Activated naive CD8-positive, alpha-beta T cell treated with anti-CD3 and anti-CD28 coated beads, Interleukin-2, amount 50 U/mL, for 24 hours (primary cell): ENCODE measurements at regions not wholly inside any gene's neighbourhood (a gene's known extent, or its start where the extent isn't known, plus 50 kb on each side); places are given as distances from the start of the nearest gene placed in this dataset.

Experiments used
- ATAC-seq: fragments of 150-1000 bp; cut with Tn5 transposase; one replicate; pipeline ENCODE4 v1.10.0; 2021
- DNase-seq: peaks from one replicate; pipeline ENCODE4 v3.0.0; 2021
- H3K27ac Mint-ChIP-seq: one replicate; pipeline ENCODE4 v1.8.0; 2021; ENCODE audit warnings: mild to moderate bottlenecking, mixed read lengths
- H3K27me3 Mint-ChIP-seq: one replicate; pipeline ENCODE4 v1.8.0; 2021; ENCODE audit warnings: mixed read lengths
- H3K36me3 Mint-ChIP-seq: one replicate; pipeline ENCODE4 v1.8.0; 2021; ENCODE audit warnings: low read depth, mixed read lengths
- H3K4me1 Mint-ChIP-seq: one replicate; pipeline ENCODE4 v1.8.0; 2021; ENCODE audit warnings: mixed read lengths
- H3K4me3 Mint-ChIP-seq: one replicate; pipeline ENCODE4 v1.8.0; 2021; ENCODE audit warnings: mild to moderate bottlenecking, moderate library complexity, mixed read lengths
- H3K9me3 Mint-ChIP-seq: one replicate; pipeline ENCODE4 v1.8.0; 2021; ENCODE audit warnings: mixed read lengths

- Mint-ChIP-seq H3K4me3 (no peak overlapping the region), H3K27ac (no peak overlapping the region), H3K36me3 (no peaks in the 10 kb centered on the region), H3K9me3 (no peaks in the 10 kb centered on the region), H3K27me3 (peaks cover 4% of the 10 kb centered on the region), H3K4me1 (no peaks in the 10 kb centered on the region)
- no peak for DNase-seq
- ATAC-seq: no peak
These were observed 517.4 kb downstream of the BUD13 start for GRCh38 chr11:116255321-116255953.

- ATAC-seq (no peak), DNase-seq (no peak)
- no peaks in the 10 kb centered on the region for H3K4me1 Mint-ChIP-seq
- peaks cover 1% of the 10 kb centered on the region for H3K27me3 Mint-ChIP-seq
- no peak overlapping the region for H3K4me3 Mint-ChIP-seq
- H3K36me3 Mint-ChIP-seq: no peaks in the 10 kb centered on the region
- H3K9me3 Mint-ChIP-seq: no peaks in the 10 kb centered on the region
- H3K27ac Mint-ChIP-seq: no peak overlapping the region
These were observed 522.6 kb downstream of the BUD13 start for GRCh38 chr11:116250155-116250554.

GRCh38 chr11:116249561-116249960 is 523.2 kb downstream of the BUD13 start:
- Mint-ChIP-seq H3K27me3 (peaks cover 3% of the 10 kb centered on the region), H3K4me3 (no peak overlapping the region), H3K27ac (no peak overlapping the region), H3K4me1 (no peaks in the 10 kb centered on the region), H3K36me3 (no peaks in the 10 kb centered on the region), H3K9me3 (no peaks in the 10 kb centered on the region)
- DNase-seq (no peak), ATAC-seq (no peak)

- Mint-ChIP-seq H3K4me3 (no peak overlapping the region), H3K27ac (no peak overlapping the region), H3K4me1 (no peaks in the 10 kb centered on the region), H3K36me3 (no peaks in the 10 kb centered on the region), H3K9me3 (no peaks in the 10 kb centered on the region), H3K27me3 (peaks cover 3% of the 10 kb centered on the region)
- no peak for ATAC-seq
- DNase-seq: no peak
These were observed 527.9 kb downstream of the BUD13 start for GRCh38 chr11:116244889-116245288.

GRCh38 chr11:116244439-116244838 is 528.3 kb downstream of the BUD13 start:
- peaks cover 3% of the 10 kb centered on the region for H3K27me3 Mint-ChIP-seq
- no peaks in the 10 kb centered on the region for H3K4me1 Mint-ChIP-seq
- no peak overlapping the region for H3K4me3 Mint-ChIP-seq
- no peaks in the 10 kb centered on the region for H3K36me3 Mint-ChIP-seq
- no peak overlapping the region for H3K27ac Mint-ChIP-seq
- H3K9me3 Mint-ChIP-seq: no peaks in the 10 kb centered on the region
- ATAC-seq (no peak), DNase-seq (no peak)

GRCh38 chr11:116243991-116244390 is 528.8 kb downstream of the BUD13 start:
- Mint-ChIP-seq H3K4me1 (no peaks in the 10 kb centered on the region), H3K36me3 (no peaks in the 10 kb centered on the region), H3K4me3 (no peak overlapping the region)

GRCh38 chr11:116242006-116242405 is 530.8 kb downstream of the BUD13 start:
- DNase-seq (no peak), ATAC-seq (no peak)
- Mint-ChIP-seq H3K36me3 (no peaks in the 10 kb centered on the region), H3K27ac (no peak overlapping the region), H3K4me3 (no peak overlapping the region), H3K9me3 (no peaks in the 10 kb centered on the region), H3K4me1 (no peaks in the 10 kb centered on the region), H3K27me3 (peaks cover 3% of the 10 kb centered on the region)

More at GRCh38 chr11:116243991-116244390, 528.8 kb downstream of the BUD13 start:
- Mint-ChIP-seq H3K9me3 (no peaks in the 10 kb centered on the region), H3K27ac (no peak overlapping the region), H3K27me3 (peaks cover 3% of the 10 kb centered on the region)
- ATAC-seq (no peak), DNase-seq (no peak)

- Mint-ChIP-seq H3K4me3 (no peak overlapping the region), H3K27ac (no peak overlapping the region), H3K36me3 (no peaks in the 10 kb centered on the region), H3K4me1 (no peaks in the 10 kb centered on the region), H3K9me3 (no peaks in the 10 kb centered on the region), H3K27me3 (peaks cover 3% of the 10 kb centered on the region)
- DNase-seq (no peak), ATAC-seq (no peak)
These were observed 532.1 kb downstream of the BUD13 start for GRCh38 chr11:116240710-116241109.

GRCh38 chr11:116239247-116239646 is 533.5 kb downstream of the BUD13 start:
- no peak for DNase-seq
- Mint-ChIP-seq H3K4me1 (no peaks in the 10 kb centered on the region), H3K27me3 (no peaks in the 10 kb centered on the region), H3K36me3 (no peaks in the 10 kb centered on the region), H3K9me3 (no peaks in the 10 kb centered on the region), H3K4me3 (no peak overlapping the region), H3K27ac (no peak overlapping the region)
- ATAC-seq: no peak

GRCh38 chr11:116234989-116235568 is 537.7 kb downstream of the BUD13 start:
- DNase-seq (no peak), ATAC-seq (no peak)
- H3K9me3 Mint-ChIP-seq: no peaks in the 10 kb centered on the region
- no peaks in the 10 kb centered on the region for H3K4me1 Mint-ChIP-seq
- peaks cover 2% of the 10 kb centered on the region for H3K27me3 Mint-ChIP-seq
- no peaks in the 10 kb centered on the region for H3K36me3 Mint-ChIP-seq
- H3K27ac Mint-ChIP-seq: no peak overlapping the region
- H3K4me3 Mint-ChIP-seq: no peak overlapping the region

GRCh38 chr11:116233561-116233960 is 539.2 kb downstream of the BUD13 start:
- no peaks in the 10 kb centered on the region for H3K9me3 Mint-ChIP-seq
- no peak overlapping the region for H3K4me3 Mint-ChIP-seq
- H3K27ac Mint-ChIP-seq: no peak overlapping the region
- H3K4me1 Mint-ChIP-seq: no peaks in the 10 kb centered on the region
- no peaks in the 10 kb centered on the region for H3K36me3 Mint-ChIP-seq
- no peak for ATAC-seq
- H3K27me3 Mint-ChIP-seq: peaks cover 5% of the 10 kb centered on the region
- DNase-seq: no peak

- Mint-ChIP-seq H3K4me1 (no peaks in the 10 kb centered on the region), H3K4me3 (no peak overlapping the region), H3K27me3 (peaks cover 6% of the 10 kb centered on the region), H3K27ac (no peak overlapping the region), H3K36me3 (no peaks in the 10 kb centered on the region), H3K9me3 (no peaks in the 10 kb centered on the region)
- DNase-seq: no peak
- no peak for ATAC-seq
These were observed 540.4 kb downstream of the BUD13 start for GRCh38 chr11:116232364-116232828.

- Mint-ChIP-seq H3K4me3 (no peak overlapping the region), H3K36me3 (no peaks in the 10 kb centered on the region), H3K4me1 (no peaks in the 10 kb centered on the region), H3K27ac (no peak overlapping the region), H3K9me3 (no peaks in the 10 kb centered on the region), H3K27me3 (peaks cover 6% of the 10 kb centered on the region)
- no peak for ATAC-seq
- no peak for DNase-seq
These were observed 541.2 kb downstream of the BUD13 start for GRCh38 chr11:116231543-116231942.

GRCh38 chr11:116230438-116230837 is 542.3 kb downstream of the BUD13 start:
- Mint-ChIP-seq H3K4me3 (no peak overlapping the region), H3K36me3 (no peaks in the 10 kb centered on the region), H3K27me3 (peaks cover 10% of the 10 kb centered on the region), H3K4me1 (no peaks in the 10 kb centered on the region), H3K9me3 (no peaks in the 10 kb centered on the region), H3K27ac (no peak overlapping the region)
- ATAC-seq (no peak), DNase-seq (no peak)

GRCh38 chr11:116229236-116229970 is 543.4 kb downstream of the BUD13 start:
- Mint-ChIP-seq H3K27me3 (peaks cover 10% of the 10 kb centered on the region), H3K36me3 (no peaks in the 10 kb centered on the region), H3K4me1 (no peaks in the 10 kb centered on the region), H3K9me3 (no peaks in the 10 kb centered on the region), H3K27ac (no peak overlapping the region), H3K4me3 (no peak overlapping the region)
- DNase-seq: no peak
- no peak for ATAC-seq
